ENCODE measurements at regions not wholly inside any gene's neighbourhood (a gene's known extent, or its start where the extent isn't known, plus 50 kb on each side); places are given as distances from the start of the nearest gene placed in this dataset.

DNA sequence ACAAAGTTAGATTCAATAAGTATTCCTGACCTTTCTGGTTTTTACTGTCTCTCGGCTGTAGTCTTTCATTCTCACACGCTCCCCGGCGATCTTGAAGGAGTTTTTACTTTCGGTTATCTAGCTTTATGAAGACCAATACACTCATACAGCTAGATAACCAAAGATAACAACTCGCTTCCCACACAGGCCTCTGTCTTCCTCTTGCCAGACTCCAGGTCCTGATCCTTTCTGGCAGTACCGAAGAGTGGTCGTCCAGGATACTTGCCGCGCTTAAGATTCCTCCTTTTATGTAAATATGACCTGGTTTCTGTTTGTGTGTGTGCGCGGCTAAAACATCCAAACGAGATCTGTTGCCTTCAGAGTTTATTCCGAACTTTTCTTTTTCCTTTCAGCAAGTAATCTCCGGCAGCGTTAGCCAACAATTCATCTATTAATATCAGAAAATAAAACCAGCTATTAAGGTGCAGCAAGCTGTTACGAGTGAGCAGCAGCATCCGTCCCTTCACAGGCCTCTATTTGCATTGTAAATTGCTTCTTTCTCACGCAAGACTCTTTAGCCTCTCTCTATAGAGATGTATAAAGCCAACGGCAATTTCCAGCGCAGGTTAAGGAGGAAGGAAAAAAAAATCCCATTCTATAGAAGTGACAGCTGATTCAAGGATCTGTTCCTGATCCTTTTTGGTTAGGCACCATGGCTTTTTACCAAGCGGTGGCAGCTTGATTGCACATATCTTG, 216.1 kb downstream of the MEF2C start:
- DNase-seq, result no peak
- Histone ChIP-seq H3K4me3 (ENCODE audit: low read length in 2 of 2) (no peak overlapping the region), H3K27me3 (ENCODE audit: control insufficient read depth in 1 of 2, insufficient read depth in 2 of 2, low read length in 1 of 2) (peaks cover 3 to 12% of the 10 kb centered on the region in 2 donors), H3K36me3 (ENCODE audit: control insufficient read depth in 1 of 2, insufficient read depth in 2 of 2, low read length in 1 of 2) (no peaks in the 10 kb centered on the region), H3K4me1 (ENCODE audit: control insufficient read depth in 1 of 2, insufficient read depth in 2 of 2, low read length in 2 of 2) (no peaks in the 10 kb centered on the region), H3K9me3 (ENCODE audit: control insufficient read depth, low read length) (peaks cover 2% of the 10 kb centered on the region), H3K27ac (ENCODE audit: low read depth in 1 of 2, low read length in 2 of 2) (no peak overlapping the region)
- no peak for ATAC-seq (ENCODE audit: low FRiP score)
- intact Hi-C loops (cut with DNase I), result no loop called here
- WGBS, 2 donors, result 14 to 17% methylated on average over 22 of the region's 22 CpGs

DNA sequence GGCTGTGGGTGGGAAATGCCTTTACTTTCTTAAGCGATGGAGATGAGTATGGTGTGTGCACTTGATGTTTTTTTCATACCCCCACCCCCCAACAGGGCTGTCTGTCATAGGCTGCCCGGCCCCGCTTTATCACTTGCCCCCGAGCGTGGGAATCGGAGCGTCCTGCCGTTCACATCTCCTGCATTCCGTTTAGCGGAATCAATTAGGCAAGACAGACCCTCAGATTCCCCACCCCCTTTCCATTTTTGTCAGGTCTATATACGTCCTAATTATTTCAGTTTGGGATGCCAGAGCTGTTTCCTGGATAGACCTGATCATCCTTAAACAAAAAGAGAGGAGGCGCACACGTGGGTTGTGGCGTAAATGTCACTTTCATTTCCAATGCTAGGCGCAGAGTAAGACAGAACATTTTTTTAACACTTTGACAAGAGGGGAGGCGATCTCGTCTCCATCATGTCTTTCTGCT, 217.2 kb downstream of the MEF2C start:
- H3K27ac ChIP-seq (ENCODE audit: low read depth in 1 of 2, low read length in 2 of 2), result no peak overlapping the region
- peaks cover 2% of the 10 kb centered on the region for H3K9me3 ChIP-seq (ENCODE audit: control insufficient read depth, low read length)
- ATAC-seq (ENCODE audit: low FRiP score) (no peak), DNase-seq (no peak)
- H3K4me3 ChIP-seq (ENCODE audit: low read length in 2 of 2), result no peak overlapping the region
- WGBS, 2 donors, result 10 to 18% methylated on average over 17 of the region's 17 CpGs
- no peaks in the 10 kb centered on the region for H3K36me3 ChIP-seq (ENCODE audit: control insufficient read depth in 1 of 2, insufficient read depth in 2 of 2, low read length in 1 of 2)
- no peaks in the 10 kb centered on the region for H3K4me1 ChIP-seq (ENCODE audit: control insufficient read depth in 1 of 2, insufficient read depth in 2 of 2, low read length in 2 of 2)
- intact Hi-C loops (cut with DNase I), result no loop called here
- H3K27me3 ChIP-seq (ENCODE audit: control insufficient read depth in 1 of 2, insufficient read depth in 2 of 2, low read length in 1 of 2), result peaks cover 3 to 12% of the 10 kb centered on the region in 2 donors

DNA sequence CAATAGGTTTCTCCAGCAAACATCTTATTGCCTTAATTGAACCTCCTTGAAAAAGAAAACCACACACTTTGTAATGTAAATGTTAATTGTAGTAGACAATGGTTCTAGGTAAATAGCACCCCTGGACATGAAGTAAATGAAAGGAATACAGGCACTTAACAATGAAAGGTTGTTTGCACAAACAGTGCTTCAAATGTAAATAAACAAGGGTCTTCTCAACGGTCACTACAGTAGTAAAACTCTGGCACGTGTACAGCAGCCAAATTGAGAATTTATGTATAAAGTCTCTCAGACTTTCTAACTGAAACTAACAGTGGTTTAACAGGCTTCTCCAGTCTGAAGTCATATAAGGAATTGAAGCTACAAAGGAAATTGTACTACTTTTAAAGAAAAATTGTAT, 218.3 kb downstream of the MEF2C start:
- Histone ChIP-seq H3K27ac (ENCODE audit: low read depth in 1 of 2, low read length in 2 of 2) (no peak overlapping the region), H3K27me3 (ENCODE audit: control insufficient read depth in 1 of 2, insufficient read depth in 2 of 2, low read length in 1 of 2) (peaks cover 0 to 12% of the 10 kb centered on the region in 2 donors)

DNA sequence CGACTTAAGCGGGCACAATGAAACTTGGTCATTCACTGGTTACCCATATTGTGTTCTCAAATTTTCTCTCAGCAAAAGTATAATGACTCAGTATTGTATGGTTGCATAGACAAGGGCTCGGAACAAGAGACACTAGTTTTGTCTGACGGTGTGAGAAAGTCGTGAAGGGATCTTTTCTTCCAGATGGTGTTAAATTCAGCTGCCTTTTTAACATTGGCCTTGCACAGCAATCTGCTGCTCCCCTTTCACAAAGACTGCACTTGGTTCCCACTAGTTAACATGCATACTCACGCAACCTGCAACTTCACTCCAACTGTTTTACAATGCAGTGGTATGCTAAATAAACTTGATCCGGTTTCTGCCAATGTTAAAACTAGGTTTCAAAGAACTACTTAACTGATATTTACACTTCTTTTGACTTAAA, 219.2 kb downstream of the MEF2C start:
- Histone ChIP-seq H3K27ac (ENCODE audit: low read depth in 1 of 2, low read length in 2 of 2) (no peak overlapping the region), H3K36me3 (ENCODE audit: control insufficient read depth in 1 of 2, insufficient read depth in 2 of 2, low read length in 1 of 2) (no peaks in the 10 kb centered on the region), H3K9me3 (ENCODE audit: control insufficient read depth, low read length) (peaks cover 4% of the 10 kb centered on the region), H3K27me3 (ENCODE audit: control insufficient read depth in 1 of 2, insufficient read depth in 2 of 2, low read length in 1 of 2) (peaks cover 0 to 12% of the 10 kb centered on the region in 2 donors), H3K4me1 (ENCODE audit: control insufficient read depth in 1 of 2, insufficient read depth in 2 of 2, low read length in 2 of 2) (no peaks in the 10 kb centered on the region), H3K4me3 (ENCODE audit: low read length in 2 of 2) (no peak overlapping the region)
- WGBS, 2 donors, result 22 to 28% methylated on average over 7 of the region's 7 CpGs
- no peak for DNase-seq
- ATAC-seq (ENCODE audit: low FRiP score), result no peak
- intact Hi-C loops (cut with DNase I), result no loop called here

More for the DNA sequence above, 218.3 kb downstream of the MEF2C start:
- intact Hi-C loops (cut with DNase I), result no loop called here
- WGBS, 2 donors, result 8 to 14% methylated on average over 2 of the region's 2 CpGs
- Histone ChIP-seq H3K36me3 (ENCODE audit: control insufficient read depth in 1 of 2, insufficient read depth in 2 of 2, low read length in 1 of 2) (no peaks in the 10 kb centered on the region), H3K9me3 (ENCODE audit: control insufficient read depth, low read length) (peaks cover 3% of the 10 kb centered on the region), H3K4me3 (ENCODE audit: low read length in 2 of 2) (peak overlapping the region in 1 of 2 donors; percentile 6), H3K4me1 (ENCODE audit: control insufficient read depth in 1 of 2, insufficient read depth in 2 of 2, low read length in 2 of 2) (no peaks in the 10 kb centered on the region)
- ATAC-seq (ENCODE audit: low FRiP score), result no peak
- no peak for DNase-seq

DNA sequence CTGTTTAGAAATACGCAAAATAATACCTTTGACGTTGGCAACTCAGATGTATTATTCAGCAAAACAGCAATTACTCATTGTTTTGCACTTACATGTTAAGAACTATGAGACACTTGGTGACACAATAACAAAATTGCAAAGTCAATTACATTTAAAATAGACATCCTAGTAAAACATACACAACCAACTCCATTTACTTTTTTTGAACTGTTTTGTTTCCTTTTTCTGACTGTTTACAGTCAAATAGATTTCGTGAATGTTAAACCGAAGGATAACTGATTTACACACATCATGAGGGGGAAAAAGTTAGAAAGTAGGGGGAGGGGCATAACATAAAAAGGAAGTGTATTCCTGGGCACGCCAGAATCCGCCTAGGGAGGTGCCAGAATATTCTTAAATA, 220.1 kb downstream of the MEF2C start:
- DNase-seq, result no peak
- no peak overlapping the region for H3K27ac ChIP-seq (ENCODE audit: low read depth in 1 of 2, low read length in 2 of 2)
- no peak for ATAC-seq (ENCODE audit: low FRiP score)
- WGBS, 2 donors, result 20 to 24% methylated on average over 6 of the region's 6 CpGs
- peaks cover 4% of the 10 kb centered on the region for H3K9me3 ChIP-seq (ENCODE audit: control insufficient read depth, low read length)
- intact Hi-C loops (cut with DNase I), result no loop called here
- H3K4me3 ChIP-seq (ENCODE audit: low read length in 2 of 2), result no peak overlapping the region
- H3K36me3 ChIP-seq (ENCODE audit: control insufficient read depth in 1 of 2, insufficient read depth in 2 of 2, low read length in 1 of 2), result no peaks in the 10 kb centered on the region
- H3K27me3 ChIP-seq (ENCODE audit: control insufficient read depth in 1 of 2, insufficient read depth in 2 of 2, low read length in 1 of 2), result peaks cover 0 to 12% of the 10 kb centered on the region in 2 donors
- no peaks in the 10 kb centered on the region for H3K4me1 ChIP-seq (ENCODE audit: control insufficient read depth in 1 of 2, insufficient read depth in 2 of 2, low read length in 2 of 2)

DNA sequence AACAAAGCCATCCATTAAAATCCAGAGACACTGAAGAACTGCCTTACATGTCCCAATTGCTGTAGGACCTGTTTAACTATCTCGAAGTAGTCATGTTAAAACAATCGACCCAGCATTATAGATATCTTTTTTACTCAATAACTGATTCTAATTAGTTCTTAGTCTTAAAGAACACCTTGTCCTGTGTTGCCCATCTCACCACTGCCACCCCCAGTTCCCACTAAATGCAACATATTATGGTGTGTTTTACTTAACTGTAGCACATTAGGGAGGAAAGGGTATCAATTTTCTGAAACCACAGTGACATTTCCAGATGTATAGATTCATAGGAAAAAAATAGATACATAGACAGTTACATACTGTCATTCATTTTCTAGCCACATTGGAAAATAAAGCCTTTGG, 221.2 kb downstream of the MEF2C start:
- no peaks in the 10 kb centered on the region for H3K36me3 ChIP-seq (ENCODE audit: control insufficient read depth in 1 of 2, insufficient read depth in 2 of 2, low read length in 1 of 2)
- DNase-seq (no peak), ATAC-seq (ENCODE audit: low FRiP score) (no peak)
- H3K4me3 ChIP-seq (ENCODE audit: low read length in 2 of 2), result no peak overlapping the region
- H3K27me3 ChIP-seq (ENCODE audit: control insufficient read depth in 1 of 2, insufficient read depth in 2 of 2, low read length in 1 of 2), result peaks cover 0 to 6% of the 10 kb centered on the region in 2 donors
- H3K27ac ChIP-seq (ENCODE audit: low read depth in 1 of 2, low read length in 2 of 2), result no peak overlapping the region
- WGBS, 2 donors, result 20 to 23% methylated on average over 2 of the region's 2 CpGs
- peaks cover 4% of the 10 kb centered on the region for H3K9me3 ChIP-seq (ENCODE audit: control insufficient read depth, low read length)
- H3K4me1 ChIP-seq (ENCODE audit: control insufficient read depth in 1 of 2, insufficient read depth in 2 of 2, low read length in 2 of 2), result no peaks in the 10 kb centered on the region
- intact Hi-C loops (cut with DNase I), result no loop called here

DNA sequence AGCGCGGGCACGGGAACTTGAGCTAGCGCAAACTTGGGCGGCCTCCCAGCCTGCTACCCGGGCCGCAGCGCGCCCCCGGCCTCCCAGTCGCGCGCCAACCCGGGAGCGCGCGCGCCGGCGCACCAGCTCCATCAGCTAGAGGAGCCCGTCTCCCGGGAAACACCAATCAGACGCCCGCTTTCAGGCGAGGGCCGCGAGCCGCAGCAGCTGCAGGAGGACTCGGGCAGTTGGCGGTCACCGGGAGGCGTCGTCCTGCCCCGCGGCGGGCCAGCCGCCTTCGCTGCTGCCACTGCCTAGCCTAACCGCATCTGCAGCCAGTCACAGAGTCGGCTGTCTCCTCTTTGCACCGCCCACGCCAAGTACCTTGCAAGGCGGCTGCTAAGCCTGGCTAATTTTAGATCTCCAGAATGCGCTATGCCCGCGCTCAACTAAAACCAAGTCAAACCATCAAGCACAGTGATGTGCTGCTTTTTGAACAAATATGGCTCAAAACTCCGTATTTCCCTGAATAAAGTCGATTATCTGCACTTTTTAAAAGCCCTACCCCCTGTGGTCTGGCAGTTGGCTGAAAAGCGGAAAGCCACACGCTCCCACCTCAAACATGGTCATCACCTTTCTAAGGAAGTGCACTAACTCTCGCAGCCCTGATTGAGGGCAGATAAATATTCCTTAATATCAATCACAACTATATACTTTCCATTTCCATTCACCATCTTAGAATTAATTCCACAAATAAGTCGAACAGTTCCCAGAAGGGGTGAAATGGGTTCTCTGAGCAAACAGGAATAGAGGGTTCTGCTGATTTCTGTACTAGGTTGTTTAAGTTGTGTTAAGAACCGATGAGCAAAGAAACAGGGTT, 221.8 kb downstream of the MEF2C start:
- Histone ChIP-seq H3K4me1 (ENCODE audit: control insufficient read depth in 1 of 2, insufficient read depth in 2 of 2, low read length in 2 of 2) (no peaks in the 10 kb centered on the region), H3K9me3 (ENCODE audit: control insufficient read depth, low read length) (peaks cover 4% of the 10 kb centered on the region), H3K36me3 (ENCODE audit: control insufficient read depth in 1 of 2, insufficient read depth in 2 of 2, low read length in 1 of 2) (no peaks in the 10 kb centered on the region), H3K4me3 (ENCODE audit: low read length in 2 of 2) (peak overlapping the region; percentile 1 to 50), H3K27me3 (ENCODE audit: control insufficient read depth in 1 of 2, insufficient read depth in 2 of 2, low read length in 1 of 2) (peaks cover 0 to 6% of the 10 kb centered on the region in 2 donors), H3K27ac (ENCODE audit: low read depth in 1 of 2, low read length in 2 of 2) (no peak overlapping the region)
- intact Hi-C loops (cut with DNase I), result no loop called here
- WGBS, 2 donors, result 1% methylated on average over 37 to 53 of the region's 53 CpGs
- peak; percentile 74 to 94 for DNase-seq
- ATAC-seq (ENCODE audit: low FRiP score), result peak; percentile 83

DNA sequence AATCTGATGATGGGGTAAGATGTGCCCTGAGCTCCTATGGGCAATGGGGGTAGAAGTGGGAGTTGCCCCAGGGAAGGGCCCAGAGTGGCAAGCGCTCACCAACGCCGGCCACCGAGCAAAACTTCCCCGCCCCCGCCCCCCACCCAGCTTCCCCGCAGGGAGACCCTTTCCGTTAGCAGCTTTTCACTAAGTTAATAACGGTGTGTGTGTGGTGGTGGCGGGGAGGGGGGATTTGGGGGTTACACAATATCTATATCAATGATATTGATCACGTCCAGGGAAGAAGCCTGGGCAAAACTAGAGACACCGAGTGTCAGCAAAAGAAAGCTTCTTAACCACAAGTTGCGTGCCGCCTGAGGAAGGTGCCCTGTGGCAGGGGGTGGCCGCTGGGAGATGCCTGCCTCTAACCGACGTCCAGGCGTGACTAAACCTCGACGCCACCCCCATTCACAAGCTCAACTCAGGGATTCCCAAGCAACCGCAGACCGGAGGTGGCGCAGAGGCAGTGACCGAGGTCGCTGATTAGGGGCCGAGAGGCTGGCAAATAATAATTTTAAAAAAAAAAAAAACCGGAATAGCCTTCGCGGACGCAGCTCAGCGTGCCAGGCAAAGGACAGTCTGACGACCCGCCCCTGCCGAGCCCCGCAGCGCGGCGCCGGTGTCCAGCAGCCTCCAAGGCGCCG, 222.6 kb downstream of the MEF2C start:
- Histone ChIP-seq H3K27me3 (ENCODE audit: control insufficient read depth in 1 of 2, insufficient read depth in 2 of 2, low read length in 1 of 2) (peaks cover 0 to 3% of the 10 kb centered on the region in 2 donors), H3K9me3 (ENCODE audit: control insufficient read depth, low read length) (peaks cover 1% of the 10 kb centered on the region), H3K4me3 (ENCODE audit: low read length in 2 of 2) (peak overlapping the region; percentile 1 to 50), H3K36me3 (ENCODE audit: control insufficient read depth in 1 of 2, insufficient read depth in 2 of 2, low read length in 1 of 2) (no peaks in the 10 kb centered on the region), H3K4me1 (ENCODE audit: control insufficient read depth in 1 of 2, insufficient read depth in 2 of 2, low read length in 2 of 2) (no peaks in the 10 kb centered on the region), H3K27ac (ENCODE audit: low read depth in 1 of 2, low read length in 2 of 2) (no peak overlapping the region)
- intact Hi-C loops (cut with DNase I), result no loop called here
- DNase-seq (peak in 1 of 2 donors; percentile 75), ATAC-seq (ENCODE audit: low FRiP score) (peak; percentile 5)
- 5 to 6% methylated on average over 40 to 41 of the region's 41 CpGs for WGBS, 2 donors

All from aorta (tissue), 5 donors.